SK-N-SH (cell line): ENCODE measurements at regions not wholly inside any gene's neighbourhood (a gene's known extent, or its start where the extent isn't known, plus 50 kb on each side); places are given as distances from the start of the nearest gene placed in this dataset.
"Not testable (repeated sequence)": the region's sequence is repeated elsewhere in the genome, so short reads cannot be mapped to it uniquely, and the experiment has no call there.

Experiments
- CTCF ChIP-seq: fragments of 200-600 bp; sonication (generic); IDR thresholded peaks from 2 replicates; pipeline ENCODE4 v1.6.1; 2017; ENCODE audit warnings: antibody characterized with exemption, mild to moderate bottlenecking, moderate library complexity
- EP300 ChIP-seq, 2 experiments: IDR thresholded peaks; 2 replicates each; pipeline versions ENCODE4 v1.4.0 to v1.6.1; 2012; ENCODE audit warnings: borderline replicate concordance in 1 of 2, low read depth in 1 of 2, low read length in 1 of 2
- EZH2phosphoT487 ChIP-seq: fragments of 200-600 bp; sonication (generic); IDR thresholded peaks from 2 replicates; pipeline ENCODE4 v1.6.1; 2017; ENCODE audit warnings: low read depth, mixed run types, mild to moderate bottlenecking, antibody characterized with exemption, moderate library complexity, borderline replicate concordance
- JUND ChIP-seq: IDR thresholded peaks from 2 replicates; pipeline ENCODE4 v1.4.0; 2012
- MAX ChIP-seq: IDR thresholded peaks from 2 replicates; pipeline ENCODE4 v1.4.0; 2012; ENCODE audit warnings: low read depth
- MEF2A ChIP-seq: IDR thresholded peaks from 2 replicates; pipeline ENCODE4 v1.4.0; 2012; ENCODE audit warnings: low read depth, borderline replicate concordance
- NRF1 ChIP-seq: IDR thresholded peaks from 2 replicates; pipeline ENCODE4 v1.6.1; 2012; ENCODE audit warnings: low read depth, mild to moderate bottlenecking, low read length
- POLR2AphosphoS5 ChIP-seq: IDR thresholded peaks from 2 replicates; pipeline ENCODE4 v1.6.1; 2012; ENCODE audit warnings: low read depth, low read length
- RCOR1 ChIP-seq: fragments of 150-350 bp; IDR thresholded peaks from 2 replicates; pipeline ENCODE4 v1.6.1; 2017; ENCODE audit warnings: antibody characterized with exemption, low read length
- TAF1 ChIP-seq: IDR thresholded peaks from 2 replicates; pipeline ENCODE4 v1.6.1; 2012; ENCODE audit warnings: low read depth, mild to moderate bottlenecking, low read length, moderate library complexity, borderline replicate concordance
- TCF12 ChIP-seq: IDR thresholded peaks from 2 replicates; pipeline ENCODE4 v1.4.0; 2012
- TF ChIP-seq, protein P1 (sequence below): fragments of 150-350 bp; IDR thresholded peaks from 2 replicates; pipeline ENCODE4 v1.6.1; 2017; ENCODE audit warnings: antibody characterized with exemption, low read length, low read depth, borderline replicate concordance
- TF ChIP-seq, protein P2 (sequence below): IDR thresholded peaks from 2 replicates; pipeline ENCODE4 v1.6.1; 2012; ENCODE audit warnings: mild to moderate bottlenecking, low read depth, low read length, moderate library complexity

GRCh38 chr7:6903792-6904191 is 77.7 kb upstream of the CCZ1B start:
- TF ChIP-seq MEF2A; TAF1; JUND; NRF1; EZH2phosphoT487; CTCF; MAX; RCOR1; POLR2AphosphoS5; TCF12; EP300 (IDR thresholded peaks at IDR 0.05; ENCODE audit: borderline replicate concordance in 1 of 2, low read depth in 1 of 2, low read length in 1 of 2): not testable (repeated sequence)
- TF ChIP-seq, protein P1, sequence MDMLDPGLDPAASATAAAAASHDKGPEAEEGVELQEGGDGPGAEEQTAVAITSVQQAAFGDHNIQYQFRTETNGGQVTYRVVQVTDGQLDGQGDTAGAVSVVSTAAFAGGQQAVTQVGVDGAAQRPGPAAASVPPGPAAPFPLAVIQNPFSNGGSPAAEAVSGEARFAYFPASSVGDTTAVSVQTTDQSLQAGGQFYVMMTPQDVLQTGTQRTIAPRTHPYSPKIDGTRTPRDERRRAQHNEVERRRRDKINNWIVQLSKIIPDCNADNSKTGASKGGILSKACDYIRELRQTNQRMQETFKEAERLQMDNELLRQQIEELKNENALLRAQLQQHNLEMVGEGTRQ = not testable (repeated sequence)
- TF ChIP-seq, protein P2, sequence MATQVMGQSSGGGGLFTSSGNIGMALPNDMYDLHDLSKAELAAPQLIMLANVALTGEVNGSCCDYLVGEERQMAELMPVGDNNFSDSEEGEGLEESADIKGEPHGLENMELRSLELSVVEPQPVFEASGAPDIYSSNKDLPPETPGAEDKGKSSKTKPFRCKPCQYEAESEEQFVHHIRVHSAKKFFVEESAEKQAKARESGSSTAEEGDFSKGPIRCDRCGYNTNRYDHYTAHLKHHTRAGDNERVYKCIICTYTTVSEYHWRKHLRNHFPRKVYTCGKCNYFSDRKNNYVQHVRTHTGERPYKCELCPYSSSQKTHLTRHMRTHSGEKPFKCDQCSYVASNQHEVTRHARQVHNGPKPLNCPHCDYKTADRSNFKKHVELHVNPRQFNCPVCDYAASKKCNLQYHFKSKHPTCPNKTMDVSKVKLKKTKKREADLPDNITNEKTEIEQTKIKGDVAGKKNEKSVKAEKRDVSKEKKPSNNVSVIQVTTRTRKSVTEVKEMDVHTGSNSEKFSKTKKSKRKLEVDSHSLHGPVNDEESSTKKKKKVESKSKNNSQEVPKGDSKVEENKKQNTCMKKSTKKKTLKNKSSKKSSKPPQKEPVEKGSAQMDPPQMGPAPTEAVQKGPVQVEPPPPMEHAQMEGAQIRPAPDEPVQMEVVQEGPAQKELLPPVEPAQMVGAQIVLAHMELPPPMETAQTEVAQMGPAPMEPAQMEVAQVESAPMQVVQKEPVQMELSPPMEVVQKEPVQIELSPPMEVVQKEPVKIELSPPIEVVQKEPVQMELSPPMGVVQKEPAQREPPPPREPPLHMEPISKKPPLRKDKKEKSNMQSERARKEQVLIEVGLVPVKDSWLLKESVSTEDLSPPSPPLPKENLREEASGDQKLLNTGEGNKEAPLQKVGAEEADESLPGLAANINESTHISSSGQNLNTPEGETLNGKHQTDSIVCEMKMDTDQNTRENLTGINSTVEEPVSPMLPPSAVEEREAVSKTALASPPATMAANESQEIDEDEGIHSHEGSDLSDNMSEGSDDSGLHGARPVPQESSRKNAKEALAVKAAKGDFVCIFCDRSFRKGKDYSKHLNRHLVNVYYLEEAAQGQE = not testable (repeated sequence)
